OCI-LY3 (cell line): ENCODE measurements at regions not wholly inside any gene's neighbourhood (a gene's known extent, or its start where the extent isn't known, plus 50 kb on each side); places are given as distances from the start of the nearest gene placed in this dataset.

Experiments
- CTCF ChIP-seq: fragments of 200-600, 300-600 bp; sonication (generic); IDR thresholded peaks from 2 replicates; pipeline ENCODE4 v1.5.1; 2014; ENCODE audit warnings: antibody characterized with exemption, low read length, low read depth
- EZH2phosphoT487 ChIP-seq: fragments of 200-600 bp; shearing (Covaris generic); IDR thresholded peaks from 2 replicates; pipeline ENCODE4 v1.6.1; 2018; ENCODE audit warnings: antibody characterized with exemption, mixed run types, low read depth

- no peak for TF ChIP-seq CTCF
- no peak for TF ChIP-seq EZH2phosphoT487
Measured at GRCh38 chr1:219717536-219717935, 104.6 kb upstream of the ZC3H11B start.
